ENCODE measurements at regions not wholly inside any gene's neighbourhood (a gene's known extent, or its start where the extent isn't known, plus 50 kb on each side); places are given as distances from the start of the nearest gene placed in this dataset.

GRCh38 chr20:24360531-24360930 is 108.9 kb upstream of the SYNDIG1 start:
- no peak for DNase-seq
- Histone ChIP-seq H3K36me3 (replicated peaks) (no peaks in the 10 kb centered on the region), H3K27me3 (replicated peaks) (no peaks in the 10 kb centered on the region), H3K27ac (no peak overlapping the region), H3K4me3 (ENCODE audit: low read depth, low read length) (no peak overlapping the region)
- in situ Hi-C loops (cut with HindIII; ENCODE audit: low pct_ligation_motif_present, low sequenced_read_pairs), result no loop called here
- no peak for TF ChIP-seq CTCF (IDR thresholded peaks at IDR 0.05; ENCODE audit: low read depth, low read length, missing control alignments)

- H3K36me3 ChIP-seq (replicated peaks), result no peaks in the 10 kb centered on the region
- H3K27me3 ChIP-seq (replicated peaks), result no peaks in the 10 kb centered on the region
- DNase-seq, result no peak
- no peak for TF ChIP-seq CTCF (IDR thresholded peaks at IDR 0.05; ENCODE audit: low read depth, low read length, missing control alignments)
- no peak overlapping the region for H3K4me3 ChIP-seq (ENCODE audit: low read depth, low read length)
- H3K27ac ChIP-seq, result no peak overlapping the region
- in situ Hi-C loops (cut with HindIII; ENCODE audit: low pct_ligation_motif_present, low sequenced_read_pairs), result no loop called here
Measured at GRCh38 chr20:24359321-24360027, 110.0 kb upstream of the SYNDIG1 start.

DNA sequence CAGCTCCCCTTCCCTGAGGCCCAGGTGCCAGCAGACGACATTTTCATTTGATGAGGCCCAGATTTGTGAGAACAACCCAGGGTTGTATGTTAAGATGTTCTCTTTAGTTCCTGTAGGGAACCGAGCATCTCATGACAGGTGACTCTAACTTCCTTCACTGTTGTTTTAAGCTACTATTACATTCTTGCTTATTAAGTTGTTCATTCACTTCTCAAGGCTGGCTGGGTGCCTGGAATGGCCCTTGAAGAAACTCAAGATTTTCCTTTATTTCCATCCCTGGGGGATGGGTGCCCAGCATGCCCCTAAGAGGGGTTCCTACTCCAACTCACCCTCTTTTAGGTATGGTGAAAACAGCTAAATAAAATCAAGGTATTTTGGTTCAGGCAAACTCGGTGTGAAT is 111.5 kb upstream of the SYNDIG1 start:
- TF ChIP-seq CTCF (IDR thresholded peaks at IDR 0.05; ENCODE audit: low read depth, low read length, missing control alignments), result no peak
- in situ Hi-C loops (cut with HindIII; ENCODE audit: low pct_ligation_motif_present, low sequenced_read_pairs), result no loop called here
- DNase-seq, result no peak

DNA sequence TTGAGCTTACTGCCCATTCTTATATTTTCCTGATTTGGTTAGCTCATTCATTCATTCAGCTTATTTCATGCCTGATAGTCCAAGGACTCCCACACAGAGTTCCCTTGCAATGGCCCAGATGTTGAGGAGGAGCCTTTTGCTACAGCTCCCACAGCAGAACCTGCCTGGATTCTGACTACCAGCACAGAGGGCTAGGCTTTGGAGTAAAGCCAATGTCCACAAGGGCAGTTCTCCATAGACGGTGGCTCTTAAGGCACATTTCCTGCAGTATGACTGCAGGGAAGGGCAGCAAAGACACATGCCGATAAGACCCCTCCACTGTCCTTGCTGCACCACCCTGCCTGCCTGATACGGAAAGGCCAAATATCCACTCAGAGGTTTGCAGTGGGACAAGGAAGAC is 112.3 kb upstream of the SYNDIG1 start:
- in situ Hi-C loops (cut with HindIII; ENCODE audit: low pct_ligation_motif_present, low sequenced_read_pairs), result no loop called here
- Histone ChIP-seq H3K27me3 (replicated peaks) (no peaks in the 10 kb centered on the region), H3K27ac (no peak overlapping the region), H3K4me3 (ENCODE audit: low read depth, low read length) (no peak overlapping the region), H3K36me3 (replicated peaks) (no peaks in the 10 kb centered on the region)
- DNase-seq, result no peak
- TF ChIP-seq CTCF (IDR thresholded peaks at IDR 0.05; ENCODE audit: low read depth, low read length, missing control alignments), result no peak

More for the DNA sequence above, 111.5 kb upstream of the SYNDIG1 start:
- Histone ChIP-seq H3K27ac (no peak overlapping the region), H3K4me3 (ENCODE audit: low read depth, low read length) (no peak overlapping the region), H3K36me3 (replicated peaks) (no peaks in the 10 kb centered on the region), H3K27me3 (replicated peaks) (no peaks in the 10 kb centered on the region)

GRCh38 chr20:24353135-24353690 is 116.2 kb upstream of the SYNDIG1 start:
- in situ Hi-C loops (cut with HindIII; ENCODE audit: low pct_ligation_motif_present, low sequenced_read_pairs), result no loop called here
- no peak for TF ChIP-seq CTCF (IDR thresholded peaks at IDR 0.05; ENCODE audit: low read depth, low read length, missing control alignments)

More at GRCh38 chr20:24353135-24353690, 116.2 kb upstream of the SYNDIG1 start:
- H3K36me3 ChIP-seq (replicated peaks), result no peaks in the 10 kb centered on the region
- no peaks in the 10 kb centered on the region for H3K27me3 ChIP-seq (replicated peaks)
- H3K4me3 ChIP-seq (ENCODE audit: low read depth, low read length), result no peak overlapping the region
- no peak overlapping the region for H3K27ac ChIP-seq
- no peak for DNase-seq

Measured in brain microvascular endothelial cell (primary cell).